HCT116 (cell line): ENCODE measurements at regions not wholly inside any gene's neighbourhood (a gene's known extent, or its start where the extent isn't known, plus 50 kb on each side); places are given as distances from the start of the nearest gene placed in this dataset.

Experiments used
- CEBPB ChIP-seq: IDR thresholded peaks from 2 replicates; pipeline ENCODE4 v1.6.1; 2012; ENCODE audit warnings: low read depth
- EGR1 ChIP-seq: IDR thresholded peaks from 2 replicates; pipeline ENCODE4 v1.6.1; 2012; ENCODE audit warnings: low read depth
- EZH2 ChIP-seq: fragments of 200-600 bp; sonication (generic); IDR thresholded peaks from 2 replicates; pipeline ENCODE4 v1.6.1; 2017; ENCODE audit warnings: antibody characterized with exemption, mixed run types
- JUND ChIP-seq: IDR thresholded peaks from 2 replicates; pipeline ENCODE4 v1.6.1; 2012
- POLR2A ChIP-seq: IDR thresholded peaks from 2 replicates; pipeline ENCODE4 v1.7.0; 2011; ENCODE audit warnings: borderline replicate concordance; ENCODE audit not compliant: insufficient read depth, insufficient read length; ENCODE audit errors: extremely low read depth
- REST ChIP-seq: IDR thresholded peaks from 2 replicates; pipeline ENCODE4 v1.6.1; 2012; ENCODE audit warnings: low read depth
- SRF ChIP-seq: IDR thresholded peaks from 2 replicates; pipeline ENCODE4 v1.6.1; 2012; ENCODE audit warnings: low read depth
- TCF7L2 ChIP-seq: IDR thresholded peaks from 2 replicates; pipeline ENCODE4 v1.7.0; 2011; ENCODE audit warnings: borderline replicate concordance, inconsistent platforms; ENCODE audit not compliant: insufficient read depth, insufficient read length; ENCODE audit errors: extremely low read depth
- ZBTB33 ChIP-seq: IDR thresholded peaks from 2 replicates; pipeline ENCODE4 v1.6.1; 2011; ENCODE audit warnings: mild to moderate bottlenecking, low read length, moderate library complexity; ENCODE audit not compliant: insufficient replicate concordance; ENCODE audit errors: extremely low read depth
- ZNF274 ChIP-seq: fragments of 200-500 bp; sonication (Bioruptor generic); IDR thresholded peaks from 2 replicates; pipeline ENCODE4 v1.6.1; 2014; ENCODE audit warnings: mild to moderate bottlenecking, low read depth, low read length, inconsistent platforms
- TF ChIP-seq, protein P1 (sequence below), 3 experiments: fragments of 200-600 bp in 1 of 3; sonication (generic) in 1 of 3; IDR thresholded peaks in 2 of 3; conservative IDR thresholded peaks in 1 of 3; 2 replicates each; pipeline ENCODE4 v1.5.1; 2012 to 2017; ENCODE audit warnings: low read depth in 2 of 3, low read length in 2 of 3, antibody characterized with exemption in 1 of 3, borderline replicate concordance in 1 of 3, control low read depth in 1 of 3, mild to moderate bottlenecking in 1 of 3, mixed read lengths in 1 of 3, mixed run types in 1 of 3, moderate library complexity in 1 of 3; ENCODE audit not compliant: insufficient read depth in 1 of 3

DNA sequence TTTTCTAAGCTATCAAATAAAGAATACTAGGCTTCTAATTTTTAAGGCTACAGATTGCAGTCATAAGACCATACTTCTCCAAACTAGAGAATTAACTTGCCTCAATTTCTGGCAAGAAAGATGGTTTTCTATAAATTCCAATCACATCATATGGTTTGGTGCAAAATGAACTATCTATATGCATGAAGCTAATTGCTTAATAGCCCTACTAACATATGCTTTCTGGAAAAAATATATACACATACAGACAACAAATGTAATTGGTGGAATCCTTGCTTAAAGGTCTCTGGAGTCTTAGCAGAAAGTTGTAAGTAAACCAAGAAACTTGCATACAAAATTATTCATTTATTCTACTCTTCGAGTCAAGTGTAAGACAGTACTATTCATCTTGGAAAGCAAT lies 113.1 kb upstream of the NANOGP8 start:
- TF ChIP-seq, protein P1, sequence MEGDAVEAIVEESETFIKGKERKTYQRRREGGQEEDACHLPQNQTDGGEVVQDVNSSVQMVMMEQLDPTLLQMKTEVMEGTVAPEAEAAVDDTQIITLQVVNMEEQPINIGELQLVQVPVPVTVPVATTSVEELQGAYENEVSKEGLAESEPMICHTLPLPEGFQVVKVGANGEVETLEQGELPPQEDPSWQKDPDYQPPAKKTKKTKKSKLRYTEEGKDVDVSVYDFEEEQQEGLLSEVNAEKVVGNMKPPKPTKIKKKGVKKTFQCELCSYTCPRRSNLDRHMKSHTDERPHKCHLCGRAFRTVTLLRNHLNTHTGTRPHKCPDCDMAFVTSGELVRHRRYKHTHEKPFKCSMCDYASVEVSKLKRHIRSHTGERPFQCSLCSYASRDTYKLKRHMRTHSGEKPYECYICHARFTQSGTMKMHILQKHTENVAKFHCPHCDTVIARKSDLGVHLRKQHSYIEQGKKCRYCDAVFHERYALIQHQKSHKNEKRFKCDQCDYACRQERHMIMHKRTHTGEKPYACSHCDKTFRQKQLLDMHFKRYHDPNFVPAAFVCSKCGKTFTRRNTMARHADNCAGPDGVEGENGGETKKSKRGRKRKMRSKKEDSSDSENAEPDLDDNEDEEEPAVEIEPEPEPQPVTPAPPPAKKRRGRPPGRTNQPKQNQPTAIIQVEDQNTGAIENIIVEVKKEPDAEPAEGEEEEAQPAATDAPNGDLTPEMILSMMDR (IDR thresholded peaks at IDR 0.05 in 2 of 3, conservative IDR thresholded peaks at IDR 0.05 in 1 of 3; ENCODE audit: borderline replicate concordance in 1 of 3, insufficient read depth in 1 of 3, low read depth in 2 of 3, low read length in 2 of 3), result no peak
- TF ChIP-seq ZNF274 (no peak), ZBTB33 (no peak), REST (no peak), POLR2A (no peak), EGR1 (no peak), TCF7L2 (no peak), SRF (no peak), JUND (no peak), CEBPB (no peak), EZH2 (no peak)
